Activated T-cell treated with anti-CD3 and anti-CD28 coated beads, Interleukin-2, amount 50 U/mL, for 48 hours (primary cell): ENCODE measurements at regions not wholly inside any gene's neighbourhood (a gene's known extent, or its start where the extent isn't known, plus 50 kb on each side); places are given as distances from the start of the nearest gene placed in this dataset.

Source experiments
- DNase-seq, 2 experiments: peaks; one replicate each; pipeline ENCODE4 v3.0.0-alpha.2; 2020

GRCh38 chr20:6956574-6956973, 189.1 kb downstream of the BMP2 start:
- no peak for DNase-seq

- DNase-seq, result no peak
Measured at GRCh38 chr20:6959900-6960312, 192.4 kb downstream of the BMP2 start.

GRCh38 chr20:6966721-6967120, 199.2 kb downstream of the BMP2 start:
- DNase-seq, result no peak

- DNase-seq, result no peak
Measured at GRCh38 chr20:6974838-6975237, 207.4 kb downstream of the BMP2 start.

- DNase-seq, result no peak
Measured at GRCh38 chr20:6975311-6975710, 207.8 kb downstream of the BMP2 start.

GRCh38 chr20:6976106-6976900, 208.8 kb downstream of the BMP2 start:
- no peak for DNase-seq

GRCh38 chr20:6979621-6980020, 212.1 kb downstream of the BMP2 start:
- DNase-seq, result no peak

- no peak for DNase-seq
Measured at GRCh38 chr20:6993011-6993410, 225.5 kb downstream of the BMP2 start.

GRCh38 chr20:6993511-6993910, 226.0 kb downstream of the BMP2 start:
- DNase-seq, result no peak

GRCh38 chr20:6994452-6994851, 227.0 kb downstream of the BMP2 start:
- DNase-seq, result no peak

- DNase-seq, result no peak
Measured at GRCh38 chr20:6998909-6999308, 231.4 kb downstream of the BMP2 start.

- DNase-seq, result no peak
Measured at GRCh38 chr20:6999381-6999780, 231.9 kb downstream of the BMP2 start.

GRCh38 chr20:7003598-7003997, 236.1 kb downstream of the BMP2 start:
- DNase-seq, result no peak

GRCh38 chr20:7004801-7005200, 237.3 kb downstream of the BMP2 start:
- no peak for DNase-seq

GRCh38 chr20:7010527-7010926, 243.0 kb downstream of the BMP2 start:
- no peak for DNase-seq

GRCh38 chr20:7015257-7015656, 247.8 kb downstream of the BMP2 start:
- DNase-seq, result no peak

- DNase-seq, result no peak
Measured at GRCh38 chr20:7022597-7022996, 255.1 kb downstream of the BMP2 start.

- DNase-seq, result no peak
Measured at GRCh38 chr20:7025635-7026034, 258.1 kb downstream of the BMP2 start.

- no peak for DNase-seq
Measured at GRCh38 chr20:7029019-7029418, 261.5 kb downstream of the BMP2 start.

- no peak for DNase-seq
Measured at GRCh38 chr20:7031222-7031621, 263.7 kb downstream of the BMP2 start.

GRCh38 chr20:7038029-7038428, 270.5 kb downstream of the BMP2 start:
- no peak for DNase-seq

GRCh38 chr20:7057611-7058010, 290.1 kb downstream of the BMP2 start:
- no peak for DNase-seq

GRCh38 chr20:7078804-7079203, 311.3 kb downstream of the BMP2 start:
- DNase-seq, result no peak

GRCh38 chr20:7080472-7080871, 313.0 kb downstream of the BMP2 start:
- no peak for DNase-seq

GRCh38 chr20:7085467-7085866, 318.0 kb downstream of the BMP2 start:
- DNase-seq, result no peak
